MM.1S (cell line): ENCODE measurements at regions not wholly inside any gene's neighbourhood (a gene's known extent, or its start where the extent isn't known, plus 50 kb on each side); places are given as distances from the start of the nearest gene placed in this dataset.

Source experiments
- CTCF ChIP-seq: fragments of 300-600 bp; sonication (generic); IDR thresholded peaks from 2 replicates; pipeline ENCODE4 v1.5.1; 2016; ENCODE audit warnings: antibody characterized with exemption, low read length, mixed read lengths
- EZH2phosphoT487 ChIP-seq: fragments of 300-600 bp; sonication (generic); IDR thresholded peaks from 2 replicates; pipeline ENCODE4 v1.6.1; 2018; ENCODE audit warnings: antibody characterized with exemption, low read length

- TF ChIP-seq CTCF (no peak), EZH2phosphoT487 (no peak)
These were observed 81.3 kb upstream of the IRX6 start for GRCh38 chr16:55242667-55243066.
